GM18868 (cell line): ENCODE measurements at regions not wholly inside any gene's neighbourhood (a gene's known extent, or its start where the extent isn't known, plus 50 kb on each side); places are given as distances from the start of the nearest gene placed in this dataset.

Source experiments
- ATAC-seq: cut with Tn5 transposase; IDR thresholded peaks from one replicate; pipeline ENCODE4 v1.9.1; 2021; ENCODE audit warnings: mild to moderate bottlenecking, moderate library complexity; ENCODE audit not compliant: unreplicated experiment

- no peak for ATAC-seq
These were observed 617.0 kb upstream of the CDH18 start for GRCh38 chr5:20604992-20605391.

- no peak for ATAC-seq
These were observed 613.7 kb upstream of the CDH18 start for GRCh38 chr5:20601678-20602100.

- no peak for ATAC-seq
These were observed 602.4 kb upstream of the CDH18 start for GRCh38 chr5:20590356-20590755.

- no peak for ATAC-seq
These were observed 587.6 kb upstream of the CDH18 start for GRCh38 chr5:20575571-20575970.

- no peak for ATAC-seq
These were observed 586.6 kb upstream of the CDH18 start for GRCh38 chr5:20574576-20574975.

GRCh38 chr5:20572614-20573013, 584.6 kb upstream of the CDH18 start:
- ATAC-seq, result peak; percentile 67

GRCh38 chr5:20570486-20570885, 582.5 kb upstream of the CDH18 start:
- no peak for ATAC-seq

GRCh38 chr5:20562544-20562943, 574.5 kb upstream of the CDH18 start:
- no peak for ATAC-seq

- no peak for ATAC-seq
These were observed 571.8 kb upstream of the CDH18 start for GRCh38 chr5:20559845-20560244.

GRCh38 chr5:20556115-20556763, 568.2 kb upstream of the CDH18 start:
- ATAC-seq, result no peak

- ATAC-seq, result no peak
These were observed 567.0 kb upstream of the CDH18 start for GRCh38 chr5:20555034-20555433.

- ATAC-seq, result no peak
These were observed 566.0 kb upstream of the CDH18 start for GRCh38 chr5:20554001-20554400.

- no peak for ATAC-seq
These were observed 550.1 kb upstream of the CDH18 start for GRCh38 chr5:20537911-20538703.

GRCh38 chr5:20536813-20537212, 548.8 kb upstream of the CDH18 start:
- no peak for ATAC-seq

- no peak for ATAC-seq
These were observed 548.3 kb upstream of the CDH18 start for GRCh38 chr5:20536341-20536740.

- no peak for ATAC-seq
These were observed 540.5 kb upstream of the CDH18 start for GRCh38 chr5:20528471-20528870.

- no peak for ATAC-seq
These were observed 537.1 kb upstream of the CDH18 start for GRCh38 chr5:20524991-20525529.

GRCh38 chr5:20522905-20523482, 535.0 kb upstream of the CDH18 start:
- ATAC-seq, result no peak

GRCh38 chr5:20515606-20516005, 527.6 kb upstream of the CDH18 start:
- no peak for ATAC-seq

GRCh38 chr5:20514145-20514544, 526.1 kb upstream of the CDH18 start:
- no peak for ATAC-seq

GRCh38 chr5:20500546-20500945, 512.5 kb upstream of the CDH18 start:
- no peak for ATAC-seq

GRCh38 chr5:20498926-20499325, 510.9 kb upstream of the CDH18 start:
- ATAC-seq, result no peak
